GM12873 (cell line): ENCODE measurements at regions not wholly inside any gene's neighbourhood (a gene's known extent, or its start where the extent isn't known, plus 50 kb on each side); places are given as distances from the start of the nearest gene placed in this dataset.

Experiments
- CTCF ChIP-seq: IDR thresholded peaks from 2 replicates; pipeline ENCODE4 v1.5.1; 2012; ENCODE audit warnings: low read depth, mild to moderate bottlenecking, moderate library complexity, low read length, control low read depth; ENCODE audit not compliant: insufficient read depth; ENCODE audit errors: missing control alignments

GRCh38 chr6:145017516-145017915, 717.8 kb downstream of the EPM2A start:
- TF ChIP-seq CTCF = no peak

- TF ChIP-seq CTCF = no peak
These were observed 717.3 kb downstream of the EPM2A start for GRCh38 chr6:145018027-145018426.

- TF ChIP-seq CTCF = no peak
These were observed 715.2 kb downstream of the EPM2A start for GRCh38 chr6:145020114-145020513.

GRCh38 chr6:145020543-145020942, 714.8 kb downstream of the EPM2A start:
- TF ChIP-seq CTCF = no peak

- TF ChIP-seq CTCF = no peak
These were observed 713.0 kb downstream of the EPM2A start for GRCh38 chr6:145022199-145022796.

GRCh38 chr6:145023116-145023726, 712.1 kb downstream of the EPM2A start:
- TF ChIP-seq CTCF = no peak

GRCh38 chr6:145025488-145025887, 709.8 kb downstream of the EPM2A start:
- TF ChIP-seq CTCF = no peak
